OCI-LY7 (cell line): ENCODE measurements at regions not wholly inside any gene's neighbourhood (a gene's known extent, or its start where the extent isn't known, plus 50 kb on each side); places are given as distances from the start of the nearest gene placed in this dataset.
"Not testable (repeated sequence)": the region's sequence is repeated elsewhere in the genome, so short reads cannot be mapped to it uniquely, and the experiment has no call there.

ENCODE experiments used
- EZH2phosphoT487 ChIP-seq: fragments of 200-600 bp; sonication (generic); IDR thresholded peaks from 2 replicates; pipeline ENCODE4 v1.6.1; 2018; ENCODE audit warnings: low read depth, borderline replicate concordance, mild to moderate bottlenecking, mixed run types, antibody characterized with exemption, low read length, moderate library complexity, mixed read lengths
- TF ChIP-seq, protein P1 (sequence below): fragments of 200-600 bp; sonication (generic); conservative IDR thresholded peaks from 2 replicates; pipeline ENCODE4 v1.5.1; 2014; ENCODE audit warnings: mild to moderate bottlenecking, antibody characterized with exemption, low read length, moderate library complexity, mixed read lengths

DNA sequence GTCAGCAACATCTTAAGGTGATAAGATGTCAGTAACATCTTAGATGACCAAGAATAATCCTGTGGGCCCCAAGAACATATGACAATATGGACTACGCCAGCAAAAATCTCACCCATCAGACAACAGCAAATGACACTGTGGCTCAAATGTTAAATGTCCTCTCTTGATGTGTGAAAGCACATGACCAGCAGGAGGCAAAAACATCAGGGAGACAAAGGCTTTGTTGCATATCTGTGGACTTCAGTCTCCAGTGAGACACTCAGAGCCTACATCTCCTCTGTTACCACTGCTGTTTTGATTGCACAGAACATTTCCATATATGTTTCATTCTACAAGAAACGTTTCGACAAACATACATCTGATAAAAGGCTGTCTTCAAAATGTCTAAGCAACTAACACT lies 103.5 kb downstream of the POTEG start:
- TF ChIP-seq, protein P1, sequence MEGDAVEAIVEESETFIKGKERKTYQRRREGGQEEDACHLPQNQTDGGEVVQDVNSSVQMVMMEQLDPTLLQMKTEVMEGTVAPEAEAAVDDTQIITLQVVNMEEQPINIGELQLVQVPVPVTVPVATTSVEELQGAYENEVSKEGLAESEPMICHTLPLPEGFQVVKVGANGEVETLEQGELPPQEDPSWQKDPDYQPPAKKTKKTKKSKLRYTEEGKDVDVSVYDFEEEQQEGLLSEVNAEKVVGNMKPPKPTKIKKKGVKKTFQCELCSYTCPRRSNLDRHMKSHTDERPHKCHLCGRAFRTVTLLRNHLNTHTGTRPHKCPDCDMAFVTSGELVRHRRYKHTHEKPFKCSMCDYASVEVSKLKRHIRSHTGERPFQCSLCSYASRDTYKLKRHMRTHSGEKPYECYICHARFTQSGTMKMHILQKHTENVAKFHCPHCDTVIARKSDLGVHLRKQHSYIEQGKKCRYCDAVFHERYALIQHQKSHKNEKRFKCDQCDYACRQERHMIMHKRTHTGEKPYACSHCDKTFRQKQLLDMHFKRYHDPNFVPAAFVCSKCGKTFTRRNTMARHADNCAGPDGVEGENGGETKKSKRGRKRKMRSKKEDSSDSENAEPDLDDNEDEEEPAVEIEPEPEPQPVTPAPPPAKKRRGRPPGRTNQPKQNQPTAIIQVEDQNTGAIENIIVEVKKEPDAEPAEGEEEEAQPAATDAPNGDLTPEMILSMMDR = not testable (repeated sequence)
- TF ChIP-seq EZH2phosphoT487 = not testable (repeated sequence)
